Breast epithelium (tissue), 4 donors: ENCODE measurements at regions not wholly inside any gene's neighbourhood (a gene's known extent, or its start where the extent isn't known, plus 50 kb on each side); places are given as distances from the start of the nearest gene placed in this dataset.
A peak's percentile ranks its signal among the peaks of the same experiment; 100 is the strongest.

Experiments used
- DNase-seq, 2 donors: peaks; one replicate each; pipeline ENCODE4 v3.0.0-alpha.2; 2019; ENCODE audit warnings: low spot score in 2 of 2
- H3K27ac ChIP-seq, 2 donors: fragments of 200-600 bp; sonication (generic) in 1 of 2; one replicate each; pipeline ENCODE4 v1.5.1; 2016 to 2019; ENCODE audit warnings: mild to moderate bottlenecking in 1 of 2
- H3K27me3 ChIP-seq, 2 donors: fragments of 200-600 bp; sonication (generic) in 1 of 2; one replicate each; pipeline versions ENCODE4 v1.5.1 to v1.6.0; 2017 to 2019; ENCODE audit warnings: control low read depth in 1 of 2, mild to moderate bottlenecking in 1 of 2
- H3K36me3 ChIP-seq: fragments of 200-600 bp; one replicate; pipeline ENCODE4 v1.5.1; 2019
- H3K4me1 ChIP-seq, 2 donors: fragments of 200-600 bp; sonication (generic); one replicate each; pipeline ENCODE4 v1.5.1; 2016 to 2019; ENCODE audit warnings: control low read depth in 1 of 2
- H3K4me3 ChIP-seq, 3 donors: fragments of 200-600 bp; sonication (generic); 1 replicate in 2 of 3; 2 replicates in 1 of 3; pipeline ENCODE4 v1.5.1; 2016 to 2019; ENCODE audit warnings: mild to moderate bottlenecking in 3 of 3, moderate library complexity in 2 of 3
- H3K9me3 ChIP-seq, 2 donors: fragments of 200-600 bp; sonication (generic) in 1 of 2; one replicate each; pipeline ENCODE4 v1.5.1; 2016 to 2019; ENCODE audit warnings: control low read depth in 1 of 2
- CTCF ChIP-seq, 3 donors: fragments of 450-650 bp; IDR thresholded peaks; one replicate each; pipeline ENCODE4 v1.5.1; 2016 to 2017; ENCODE audit warnings: antibody characterized with exemption in 3 of 3, mild to moderate bottlenecking in 3 of 3, moderate library complexity in 3 of 3
- POLR2A ChIP-seq: fragments of 450-650 bp; IDR thresholded peaks from one replicate; pipeline ENCODE4 v1.6.1; 2016; ENCODE audit warnings: antibody characterized with exemption, mild to moderate bottlenecking, moderate library complexity
- POLR2AphosphoS5 ChIP-seq, 3 donors: sonication (generic); formaldehyde crosslinking; IDR thresholded peaks; one replicate each; pipeline ENCODE4 v1.6.1; 2017; ENCODE audit warnings: antibody characterized with exemption in 3 of 3
- intact Hi-C: fragments of 100-400 bp; cut with DNase I; formaldehyde crosslinking; loops from one replicate; pipeline ENCODE4 v1.15.1; 2023; ENCODE audit warnings: low total_unique reads

GRCh38 chr16:48812856-48813255, 202.9 kb upstream of the N4BP1 start:
- intact Hi-C loops: loop anchor here (5.0 kb wide), 1 partner anchor 339 kb away; no protein-coding TSS in a partner anchor
- no peak overlapping the region for H3K27ac ChIP-seq
- no peak for DNase-seq
- H3K9me3 ChIP-seq: no peaks in the 10 kb centered on the region
- peaks cover 7 to 34% of the 10 kb centered on the region in 2 donors for H3K27me3 ChIP-seq
- TF ChIP-seq CTCF (IDR thresholded peaks at IDR 0.05): no peak
- no peak for TF ChIP-seq POLR2AphosphoS5 (IDR thresholded peaks at IDR 0.05)
- no peak for TF ChIP-seq POLR2A
- no peak overlapping the region for H3K4me3 ChIP-seq
- H3K36me3 ChIP-seq: no peaks in the 10 kb centered on the region
- no peaks in the 10 kb centered on the region for H3K4me1 ChIP-seq

- H3K36me3 ChIP-seq: no peaks in the 10 kb centered on the region
- TF ChIP-seq POLR2A: no peak
- TF ChIP-seq POLR2AphosphoS5 (IDR thresholded peaks at IDR 0.05): no peak
- TF ChIP-seq CTCF (IDR thresholded peaks at IDR 0.05): no peak
- H3K4me1 ChIP-seq: no peaks in the 10 kb centered on the region
- peaks cover 7 to 32% of the 10 kb centered on the region in 2 donors for H3K27me3 ChIP-seq
- H3K4me3 ChIP-seq: no peak overlapping the region
- DNase-seq: no peak
- intact Hi-C loops: loop anchor here (5.0 kb wide), 1 partner anchor 341 kb away; no protein-coding TSS in a partner anchor
- H3K27ac ChIP-seq: no peak overlapping the region
- H3K9me3 ChIP-seq: no peaks in the 10 kb centered on the region
Measured at GRCh38 chr16:48811478-48811877, 201.5 kb upstream of the N4BP1 start.

GRCh38 chr16:48810803-48811453, 200.9 kb upstream of the N4BP1 start:
- H3K4me3 ChIP-seq: peak overlapping the region; percentile 8 to 37 (median 10)
- H3K27ac ChIP-seq: no peak overlapping the region
- no peaks in the 10 kb centered on the region for H3K9me3 ChIP-seq
- TF ChIP-seq POLR2AphosphoS5 (IDR thresholded peaks at IDR 0.05) (no peak), CTCF (IDR thresholded peaks at IDR 0.05) (no peak), POLR2A (no peak)
- no peak for DNase-seq
- no peaks in the 10 kb centered on the region for H3K4me1 ChIP-seq
- H3K36me3 ChIP-seq: no peaks in the 10 kb centered on the region
- intact Hi-C loops: loop anchor here (5.0 kb wide), 1 partner anchor 341 kb away; no protein-coding TSS in a partner anchor
- peaks cover 7 to 32% of the 10 kb centered on the region in 2 donors for H3K27me3 ChIP-seq

- intact Hi-C loops: loop anchor here (5.0 kb wide), 1 partner anchor 342 kb away; no protein-coding TSS in a partner anchor
- H3K36me3 ChIP-seq: no peaks in the 10 kb centered on the region
- no peaks in the 10 kb centered on the region for H3K4me1 ChIP-seq
- no peak overlapping the region for H3K27ac ChIP-seq
- peaks cover 7 to 32% of the 10 kb centered on the region in 2 donors for H3K27me3 ChIP-seq
- H3K9me3 ChIP-seq: no peaks in the 10 kb centered on the region
- H3K4me3 ChIP-seq: peak overlapping the region in 1 of 3 donors; percentile 37
- no peak for DNase-seq
- TF ChIP-seq CTCF (IDR thresholded peaks at IDR 0.05) (no peak), POLR2AphosphoS5 (IDR thresholded peaks at IDR 0.05) (no peak), POLR2A (no peak)
Measured at GRCh38 chr16:48810436-48810802, 200.4 kb upstream of the N4BP1 start.

- Histone ChIP-seq H3K27me3 (no peaks in the 10 kb centered on the region), H3K9me3 (no peaks in the 10 kb centered on the region), H3K4me3 (no peak overlapping the region), H3K27ac (no peak overlapping the region), H3K36me3 (no peaks in the 10 kb centered on the region), H3K4me1 (no peaks in the 10 kb centered on the region)
- intact Hi-C loops: no loop called here
- DNase-seq: no peak
- TF ChIP-seq POLR2A: no peak
- no peak for TF ChIP-seq CTCF (IDR thresholded peaks at IDR 0.05)
- TF ChIP-seq POLR2AphosphoS5 (IDR thresholded peaks at IDR 0.05): no peak
Measured at GRCh38 chr16:48790151-48790550, 180.2 kb upstream of the N4BP1 start.
